PFSK-1 (cell line): ENCODE measurements at regions not wholly inside any gene's neighbourhood (a gene's known extent, or its start where the extent isn't known, plus 50 kb on each side); places are given as distances from the start of the nearest gene placed in this dataset.

Experiments used
- POLR2AphosphoS5 ChIP-seq: IDR thresholded peaks from 2 replicates; pipeline ENCODE4 v1.6.1; 2012; ENCODE audit warnings: low read depth, mild to moderate bottlenecking, control low read depth, low read length, moderate library complexity
- TAF1 ChIP-seq: IDR thresholded peaks from 2 replicates; pipeline ENCODE4 v1.6.1; 2012; ENCODE audit warnings: low read length, control low read depth, borderline replicate concordance; ENCODE audit not compliant: insufficient read depth
- TF ChIP-seq, protein P1 (sequence below), 2 experiments: IDR thresholded peaks; 2 replicates each; pipeline versions ENCODE4 v1.6.1 to v1.8.0; 2011 to 2012; ENCODE audit warnings: low read depth in 2 of 2, low read length in 2 of 2, control low read depth in 1 of 2, inconsistent platforms in 1 of 2, mild to moderate bottlenecking in 1 of 2, moderate library complexity in 1 of 2; ENCODE audit not compliant: insufficient read depth in 1 of 2

DNA sequence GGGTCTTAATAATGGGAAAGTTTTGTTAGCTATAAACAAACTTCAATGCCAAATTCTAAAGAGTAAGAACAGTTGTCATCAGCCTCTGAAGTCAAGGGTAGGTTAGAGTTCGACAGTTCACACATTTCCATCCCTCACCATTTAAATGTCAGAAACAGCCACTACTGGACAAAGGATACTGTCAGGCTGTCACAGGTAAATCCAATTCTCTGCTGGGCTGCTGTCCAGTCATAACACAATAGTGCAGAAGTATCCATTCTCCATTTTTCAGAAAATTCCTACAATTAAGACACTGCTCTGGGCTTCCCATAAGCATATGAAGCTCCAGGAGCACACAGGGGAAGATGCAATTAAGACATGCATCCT is 221.4 kb downstream of the RPS29 start:
- no peak for TF ChIP-seq POLR2AphosphoS5
- TF ChIP-seq, protein P1, sequence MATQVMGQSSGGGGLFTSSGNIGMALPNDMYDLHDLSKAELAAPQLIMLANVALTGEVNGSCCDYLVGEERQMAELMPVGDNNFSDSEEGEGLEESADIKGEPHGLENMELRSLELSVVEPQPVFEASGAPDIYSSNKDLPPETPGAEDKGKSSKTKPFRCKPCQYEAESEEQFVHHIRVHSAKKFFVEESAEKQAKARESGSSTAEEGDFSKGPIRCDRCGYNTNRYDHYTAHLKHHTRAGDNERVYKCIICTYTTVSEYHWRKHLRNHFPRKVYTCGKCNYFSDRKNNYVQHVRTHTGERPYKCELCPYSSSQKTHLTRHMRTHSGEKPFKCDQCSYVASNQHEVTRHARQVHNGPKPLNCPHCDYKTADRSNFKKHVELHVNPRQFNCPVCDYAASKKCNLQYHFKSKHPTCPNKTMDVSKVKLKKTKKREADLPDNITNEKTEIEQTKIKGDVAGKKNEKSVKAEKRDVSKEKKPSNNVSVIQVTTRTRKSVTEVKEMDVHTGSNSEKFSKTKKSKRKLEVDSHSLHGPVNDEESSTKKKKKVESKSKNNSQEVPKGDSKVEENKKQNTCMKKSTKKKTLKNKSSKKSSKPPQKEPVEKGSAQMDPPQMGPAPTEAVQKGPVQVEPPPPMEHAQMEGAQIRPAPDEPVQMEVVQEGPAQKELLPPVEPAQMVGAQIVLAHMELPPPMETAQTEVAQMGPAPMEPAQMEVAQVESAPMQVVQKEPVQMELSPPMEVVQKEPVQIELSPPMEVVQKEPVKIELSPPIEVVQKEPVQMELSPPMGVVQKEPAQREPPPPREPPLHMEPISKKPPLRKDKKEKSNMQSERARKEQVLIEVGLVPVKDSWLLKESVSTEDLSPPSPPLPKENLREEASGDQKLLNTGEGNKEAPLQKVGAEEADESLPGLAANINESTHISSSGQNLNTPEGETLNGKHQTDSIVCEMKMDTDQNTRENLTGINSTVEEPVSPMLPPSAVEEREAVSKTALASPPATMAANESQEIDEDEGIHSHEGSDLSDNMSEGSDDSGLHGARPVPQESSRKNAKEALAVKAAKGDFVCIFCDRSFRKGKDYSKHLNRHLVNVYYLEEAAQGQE (IDR thresholded peaks at IDR 0.05; ENCODE audit: insufficient read depth in 1 of 2, low read depth in 2 of 2, low read length in 2 of 2), result no peak
- TF ChIP-seq TAF1, result no peak
